ENCODE measurements at regions not wholly inside any gene's neighbourhood (a gene's known extent, or its start where the extent isn't known, plus 50 kb on each side); places are given as distances from the start of the nearest gene placed in this dataset.

DNA sequence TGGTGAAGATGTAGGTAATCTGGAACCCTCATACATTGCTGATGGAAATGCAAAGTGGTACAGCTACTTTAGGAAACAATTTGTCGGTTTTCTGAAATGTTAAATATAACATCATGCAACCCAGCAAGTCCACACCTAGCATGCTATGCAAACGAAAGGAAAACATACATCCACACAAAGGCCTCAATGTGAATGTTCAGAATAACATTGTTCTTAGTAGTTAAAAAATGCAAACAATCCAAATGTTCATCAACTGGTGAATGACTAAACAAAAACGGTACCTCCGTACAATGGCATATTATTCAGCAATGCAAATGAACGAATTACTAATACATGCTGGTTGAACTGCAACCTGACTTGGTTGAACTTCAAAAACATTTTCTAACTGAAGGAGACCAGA lies 423.3 kb upstream of the THRB start:
- H3K9me3 ChIP-seq: no peaks in the 10 kb centered on the region
- no peaks in the 10 kb centered on the region for H3K27me3 ChIP-seq
- H3K27ac ChIP-seq: no peak overlapping the region
- DNase-seq (ENCODE audit: extremely low spot score in 2 of 2): no peak
- no peak overlapping the region for H3K4me3 ChIP-seq
- H3K4me1 ChIP-seq: no peaks in the 10 kb centered on the region
- H3K36me3 ChIP-seq: no peaks in the 10 kb centered on the region
- intact Hi-C loops (cut with DNase I): no loop called here
- TF ChIP-seq, protein P1, sequence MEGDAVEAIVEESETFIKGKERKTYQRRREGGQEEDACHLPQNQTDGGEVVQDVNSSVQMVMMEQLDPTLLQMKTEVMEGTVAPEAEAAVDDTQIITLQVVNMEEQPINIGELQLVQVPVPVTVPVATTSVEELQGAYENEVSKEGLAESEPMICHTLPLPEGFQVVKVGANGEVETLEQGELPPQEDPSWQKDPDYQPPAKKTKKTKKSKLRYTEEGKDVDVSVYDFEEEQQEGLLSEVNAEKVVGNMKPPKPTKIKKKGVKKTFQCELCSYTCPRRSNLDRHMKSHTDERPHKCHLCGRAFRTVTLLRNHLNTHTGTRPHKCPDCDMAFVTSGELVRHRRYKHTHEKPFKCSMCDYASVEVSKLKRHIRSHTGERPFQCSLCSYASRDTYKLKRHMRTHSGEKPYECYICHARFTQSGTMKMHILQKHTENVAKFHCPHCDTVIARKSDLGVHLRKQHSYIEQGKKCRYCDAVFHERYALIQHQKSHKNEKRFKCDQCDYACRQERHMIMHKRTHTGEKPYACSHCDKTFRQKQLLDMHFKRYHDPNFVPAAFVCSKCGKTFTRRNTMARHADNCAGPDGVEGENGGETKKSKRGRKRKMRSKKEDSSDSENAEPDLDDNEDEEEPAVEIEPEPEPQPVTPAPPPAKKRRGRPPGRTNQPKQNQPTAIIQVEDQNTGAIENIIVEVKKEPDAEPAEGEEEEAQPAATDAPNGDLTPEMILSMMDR (IDR thresholded peaks at IDR 0.05): no peak
- TF ChIP-seq POLR2A (IDR thresholded peaks at IDR 0.05) (no peak), POLR2AphosphoS5 (IDR thresholded peaks at IDR 0.05; ENCODE audit: insufficient read depth in 1 of 2, low read depth in 1 of 2) (no peak)

- intact Hi-C loops (cut with DNase I): no loop called here
- no peak overlapping the region for H3K27ac ChIP-seq
- H3K4me3 ChIP-seq: no peak overlapping the region
- no peaks in the 10 kb centered on the region for H3K9me3 ChIP-seq
- peak in 1 of 2 donors; percentile 12 for TF ChIP-seq POLR2AphosphoS5 (IDR thresholded peaks at IDR 0.05; ENCODE audit: insufficient read depth in 1 of 2, low read depth in 1 of 2)
- TF ChIP-seq POLR2A (IDR thresholded peaks at IDR 0.05): no peak
- TF ChIP-seq, protein P1 (IDR thresholded peaks at IDR 0.05): no peak
- no peaks in the 10 kb centered on the region for H3K27me3 ChIP-seq
- no peaks in the 10 kb centered on the region for H3K4me1 ChIP-seq
- no peak for DNase-seq (ENCODE audit: extremely low spot score in 2 of 2)
- H3K36me3 ChIP-seq: no peaks in the 10 kb centered on the region
Observed at GRCh38 chr3:24923570-24923969, 428.9 kb upstream of the THRB start.

DNA sequence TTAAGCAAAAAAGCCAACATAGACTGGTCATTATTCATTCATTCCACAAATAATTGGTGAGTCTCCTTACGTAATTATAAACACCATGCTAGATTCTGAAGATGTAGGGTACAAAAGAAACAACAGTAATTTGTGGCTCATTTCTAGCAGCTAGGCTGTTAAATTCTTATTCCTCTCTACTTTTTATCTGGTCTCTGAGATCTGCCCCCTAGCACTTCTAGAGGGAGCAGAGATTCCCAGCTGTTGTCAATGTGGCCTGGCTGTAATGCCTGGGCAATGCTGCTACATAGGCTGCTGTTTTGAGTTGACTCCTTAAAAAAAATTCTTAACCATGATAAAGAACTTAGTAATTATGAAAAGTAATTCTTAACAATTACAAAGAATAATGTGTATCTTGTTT lies 434.9 kb upstream of the THRB start:
- no peak for DNase-seq (ENCODE audit: extremely low spot score in 2 of 2)
- Histone ChIP-seq H3K36me3 (no peaks in the 10 kb centered on the region), H3K27ac (no peak overlapping the region), H3K4me3 (no peak overlapping the region), H3K4me1 (no peaks in the 10 kb centered on the region), H3K9me3 (no peaks in the 10 kb centered on the region), H3K27me3 (no peaks in the 10 kb centered on the region)
- intact Hi-C loops (cut with DNase I): no loop called here
- TF ChIP-seq, protein P1 (IDR thresholded peaks at IDR 0.05): no peak
- TF ChIP-seq POLR2A (IDR thresholded peaks at IDR 0.05): no peak
- no peak for TF ChIP-seq POLR2AphosphoS5 (IDR thresholded peaks at IDR 0.05; ENCODE audit: insufficient read depth in 1 of 2, low read depth in 1 of 2)

DNA sequence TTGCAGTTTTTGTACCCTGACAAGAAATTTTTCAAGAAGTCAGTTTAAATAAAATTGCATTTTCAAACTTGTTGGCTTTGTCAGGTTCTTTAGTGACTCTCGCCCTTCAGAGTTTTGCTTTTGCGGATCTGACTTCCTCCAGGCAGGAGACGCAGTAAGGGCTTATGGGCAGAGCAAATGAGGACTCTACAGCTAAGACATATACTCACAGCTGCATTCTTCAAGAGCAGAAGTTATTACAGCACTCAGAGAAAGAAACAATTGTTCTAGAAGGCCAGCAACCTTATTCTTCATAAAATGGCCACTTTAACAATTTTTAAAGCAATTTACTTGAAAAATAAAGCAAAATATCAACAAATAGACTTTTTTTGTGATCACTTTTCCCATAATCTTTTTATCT lies 438.8 kb upstream of the THRB start:
- no peak for DNase-seq (ENCODE audit: extremely low spot score in 2 of 2)
- Histone ChIP-seq H3K36me3 (no peaks in the 10 kb centered on the region), H3K27ac (no peak overlapping the region), H3K27me3 (no peaks in the 10 kb centered on the region), H3K4me1 (no peaks in the 10 kb centered on the region), H3K4me3 (no peak overlapping the region), H3K9me3 (no peaks in the 10 kb centered on the region)
- no peak for TF ChIP-seq POLR2A (IDR thresholded peaks at IDR 0.05)
- TF ChIP-seq, protein P1 (IDR thresholded peaks at IDR 0.05): no peak
- no peak for TF ChIP-seq POLR2AphosphoS5 (IDR thresholded peaks at IDR 0.05; ENCODE audit: insufficient read depth in 1 of 2, low read depth in 1 of 2)
- intact Hi-C loops (cut with DNase I): no loop called here

DNA sequence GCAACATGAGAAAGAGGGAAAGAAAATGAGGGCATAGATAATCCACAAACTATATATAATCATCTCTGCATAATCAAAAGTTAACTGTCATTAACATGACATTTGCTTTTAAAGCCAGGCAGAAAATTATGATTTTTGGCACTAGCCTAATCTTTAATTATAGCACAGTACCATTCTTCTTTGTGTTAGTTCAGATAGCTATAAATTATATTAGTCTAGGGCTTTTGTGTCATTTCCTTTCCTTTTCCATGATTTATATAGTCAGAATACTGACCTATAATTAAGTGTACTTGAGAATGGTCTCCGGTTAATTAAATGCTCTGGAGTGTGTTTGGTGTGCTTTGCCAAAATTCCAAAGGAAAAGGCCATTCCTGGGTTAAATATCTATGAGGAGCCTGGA lies 441.9 kb upstream of the THRB start:
- Histone ChIP-seq H3K4me3 (no peak overlapping the region), H3K27me3 (no peaks in the 10 kb centered on the region), H3K9me3 (no peaks in the 10 kb centered on the region), H3K4me1 (no peaks in the 10 kb centered on the region), H3K36me3 (no peaks in the 10 kb centered on the region), H3K27ac (no peak overlapping the region)
- intact Hi-C loops (cut with DNase I): no loop called here
- TF ChIP-seq POLR2A (IDR thresholded peaks at IDR 0.05) (no peak), POLR2AphosphoS5 (IDR thresholded peaks at IDR 0.05; ENCODE audit: insufficient read depth in 1 of 2, low read depth in 1 of 2) (no peak)
- TF ChIP-seq, protein P1 (IDR thresholded peaks at IDR 0.05): no peak
- DNase-seq (ENCODE audit: extremely low spot score in 2 of 2): no peak
